ENCODE measurements at regions not wholly inside any gene's neighbourhood (a gene's known extent, or its start where the extent isn't known, plus 50 kb on each side); places are given as distances from the start of the nearest gene placed in this dataset.

GRCh38 chr9:103139891-103140290, 144.8 kb downstream of the CYLC2 start:
- BruUV-seq (replicated peaks) = no TSS peak
- CTCF ChIA-PET = no interaction called here
- dilution Hi-C loops (cut with MboI; ENCODE audit: extremely low pct_ligation_motif_present, low sequenced_read_pairs) = no loop called here

GRCh38 chr9:103152473-103152872, 157.3 kb downstream of the CYLC2 start:
- no peak for TF ChIP-seq MYC (IDR thresholded peaks at IDR 0.05; ENCODE audit: low read depth, low read length)
- TF ChIP-seq POLR2AphosphoS5 (IDR thresholded peaks at IDR 0.05; ENCODE audit: insufficient read depth, low read depth, low read length) = no peak
- TF ChIP-seq JUN (IDR thresholded peaks at IDR 0.05; ENCODE audit: borderline replicate concordance, insufficient read depth, insufficient read length, low read depth) = no peak
- TF ChIP-seq GATA2 (IDR thresholded peaks at IDR 0.05; ENCODE audit: insufficient read depth, insufficient read length, low read depth, low read length) = no peak
- TF ChIP-seq, protein P1, sequence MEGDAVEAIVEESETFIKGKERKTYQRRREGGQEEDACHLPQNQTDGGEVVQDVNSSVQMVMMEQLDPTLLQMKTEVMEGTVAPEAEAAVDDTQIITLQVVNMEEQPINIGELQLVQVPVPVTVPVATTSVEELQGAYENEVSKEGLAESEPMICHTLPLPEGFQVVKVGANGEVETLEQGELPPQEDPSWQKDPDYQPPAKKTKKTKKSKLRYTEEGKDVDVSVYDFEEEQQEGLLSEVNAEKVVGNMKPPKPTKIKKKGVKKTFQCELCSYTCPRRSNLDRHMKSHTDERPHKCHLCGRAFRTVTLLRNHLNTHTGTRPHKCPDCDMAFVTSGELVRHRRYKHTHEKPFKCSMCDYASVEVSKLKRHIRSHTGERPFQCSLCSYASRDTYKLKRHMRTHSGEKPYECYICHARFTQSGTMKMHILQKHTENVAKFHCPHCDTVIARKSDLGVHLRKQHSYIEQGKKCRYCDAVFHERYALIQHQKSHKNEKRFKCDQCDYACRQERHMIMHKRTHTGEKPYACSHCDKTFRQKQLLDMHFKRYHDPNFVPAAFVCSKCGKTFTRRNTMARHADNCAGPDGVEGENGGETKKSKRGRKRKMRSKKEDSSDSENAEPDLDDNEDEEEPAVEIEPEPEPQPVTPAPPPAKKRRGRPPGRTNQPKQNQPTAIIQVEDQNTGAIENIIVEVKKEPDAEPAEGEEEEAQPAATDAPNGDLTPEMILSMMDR (IDR thresholded peaks at IDR 0.05; ENCODE audit: extremely low read depth in 1 of 2, insufficient read depth in 1 of 2, low read depth in 1 of 2, low read length in 2 of 2) = no peak
- no peak for TF ChIP-seq POLR2A (IDR thresholded peaks at IDR 0.05; ENCODE audit: low read depth, low read length)
- TF ChIP-seq, protein P2, sequence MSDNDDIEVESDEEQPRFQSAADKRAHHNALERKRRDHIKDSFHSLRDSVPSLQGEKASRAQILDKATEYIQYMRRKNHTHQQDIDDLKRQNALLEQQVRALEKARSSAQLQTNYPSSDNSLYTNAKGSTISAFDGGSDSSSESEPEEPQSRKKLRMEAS (IDR thresholded peaks at IDR 0.05; ENCODE audit: insufficient read depth, insufficient read length) = no peak
- TF ChIP-seq FOS (IDR thresholded peaks at IDR 0.05; ENCODE audit: borderline replicate concordance, insufficient read depth, low read length) = no peak
- TF ChIP-seq EZH2 (IDR thresholded peaks at IDR 0.05; ENCODE audit: borderline replicate concordance, low read depth, low read length, severe bottlenecking) = no peak
- H2AFZ ChIP-seq (ENCODE audit: low read depth, low read length) = no peak overlapping the region
- CTCF ChIA-PET = no interaction called here
- no peak overlapping the region for H3K4me3 ChIP-seq (replicated peaks in 1 of 3; ENCODE audit: insufficient read depth in 1 of 3, low read depth in 1 of 3, low read length in 3 of 3)
- H3K4me2 ChIP-seq (ENCODE audit: insufficient read depth, low read length) = no peak overlapping the region
- H3K27ac ChIP-seq (ENCODE audit: insufficient read depth, low read depth, low read length) = no peak overlapping the region
- no peaks in the 10 kb centered on the region for H3K9me3 ChIP-seq (replicated peaks; ENCODE audit: control insufficient read depth, insufficient read depth, low read length)
- H3K36me3 ChIP-seq (ENCODE audit: control insufficient read depth in 2 of 2, extremely low read depth in 1 of 2, insufficient read depth in 2 of 2, low read length in 2 of 2) = no peaks in the 10 kb centered on the region
- no peak for DNase-seq (ENCODE audit: low read depth, low spot score)
- no peaks in the 10 kb centered on the region for H3K4me1 ChIP-seq (ENCODE audit: control insufficient read depth, extremely low read depth, insufficient read depth, low read length)
- POLR2A ChIA-PET = no interaction called here
- no TSS peak for BruUV-seq (replicated peaks)
- no peaks in the 10 kb centered on the region for H3K79me2 ChIP-seq (ENCODE audit: control insufficient read depth, insufficient read depth, low read length)
- H3K27me3 ChIP-seq (ENCODE audit: control insufficient read depth in 2 of 2, insufficient read depth in 2 of 2, low read length in 2 of 2) = no peaks in the 10 kb centered on the region
- no peak for FAIRE-seq
- no peaks in the 10 kb centered on the region for H4K20me1 ChIP-seq (replicated peaks; ENCODE audit: control insufficient read depth, extremely low read depth, insufficient read depth, low read length)
- no peak overlapping the region for H3K9ac ChIP-seq (replicated peaks; ENCODE audit: extremely low read depth, insufficient read depth, low read length)
- dilution Hi-C loops (cut with MboI; ENCODE audit: extremely low pct_ligation_motif_present, low sequenced_read_pairs) (no loop called here), intact Hi-C loops (cut with micrococcal nuclease) (no loop called here)
- no peaks in the 10 kb centered on the region for H3K9me1 ChIP-seq (replicated peaks; ENCODE audit: control insufficient read depth, extremely low read depth, insufficient read depth, low read length)

More at GRCh38 chr9:103139891-103140290, 144.8 kb downstream of the CYLC2 start:
- Histone ChIP-seq H3K9me3 (replicated peaks; ENCODE audit: control insufficient read depth, insufficient read depth, low read length) (no peaks in the 10 kb centered on the region), H2AFZ (ENCODE audit: low read depth, low read length) (no peak overlapping the region), H3K27me3 (ENCODE audit: control insufficient read depth in 2 of 2, insufficient read depth in 2 of 2, low read length in 2 of 2) (no peaks in the 10 kb centered on the region), H3K9ac (replicated peaks; ENCODE audit: extremely low read depth, insufficient read depth, low read length) (no peak overlapping the region), H3K4me2 (ENCODE audit: insufficient read depth, low read length) (no peak overlapping the region), H3K9me1 (replicated peaks; ENCODE audit: control insufficient read depth, extremely low read depth, insufficient read depth, low read length) (no peaks in the 10 kb centered on the region), H3K4me3 (replicated peaks in 1 of 3; ENCODE audit: insufficient read depth in 1 of 3, low read depth in 1 of 3, low read length in 3 of 3) (no peak overlapping the region), H4K20me1 (replicated peaks; ENCODE audit: control insufficient read depth, extremely low read depth, insufficient read depth, low read length) (no peaks in the 10 kb centered on the region), H3K4me1 (ENCODE audit: control insufficient read depth, extremely low read depth, insufficient read depth, low read length) (no peaks in the 10 kb centered on the region), H3K79me2 (ENCODE audit: control insufficient read depth, insufficient read depth, low read length) (no peaks in the 10 kb centered on the region), H3K27ac (ENCODE audit: insufficient read depth, low read depth, low read length) (no peak overlapping the region), H3K36me3 (ENCODE audit: control insufficient read depth in 2 of 2, extremely low read depth in 1 of 2, insufficient read depth in 2 of 2, low read length in 2 of 2) (no peaks in the 10 kb centered on the region)
- DNase-seq (ENCODE audit: low read depth, low spot score) (no peak), FAIRE-seq (no peak)
- TF ChIP-seq JUN (IDR thresholded peaks at IDR 0.05; ENCODE audit: borderline replicate concordance, insufficient read depth, insufficient read length, low read depth) = no peak
- intact Hi-C loops (cut with micrococcal nuclease) = no loop called here
- POLR2A ChIA-PET = no interaction called here
